C4-2B (cell line): ENCODE measurements at regions not wholly inside any gene's neighbourhood (a gene's known extent, or its start where the extent isn't known, plus 50 kb on each side); places are given as distances from the start of the nearest gene placed in this dataset.
"Not testable (repeated sequence)": the region's sequence is repeated elsewhere in the genome, so short reads cannot be mapped to it uniquely, and the experiment has no call there.

Source experiments
- H3K27ac ChIP-seq: fragments of 450-650 bp; 2 replicates; pipeline ENCODE4 v1.5.1; 2017
- ZFX ChIP-seq: fragments of 450-650 bp; IDR thresholded peaks from 2 replicates; pipeline ENCODE4 v1.6.1; 2017
- TF ChIP-seq, protein P1 (sequence below): fragments of 450-650 bp; conservative IDR thresholded peaks from 2 replicates; pipeline ENCODE4 v1.5.1; 2017; ENCODE audit warnings: mild to moderate bottlenecking

- TF ChIP-seq, protein P1, sequence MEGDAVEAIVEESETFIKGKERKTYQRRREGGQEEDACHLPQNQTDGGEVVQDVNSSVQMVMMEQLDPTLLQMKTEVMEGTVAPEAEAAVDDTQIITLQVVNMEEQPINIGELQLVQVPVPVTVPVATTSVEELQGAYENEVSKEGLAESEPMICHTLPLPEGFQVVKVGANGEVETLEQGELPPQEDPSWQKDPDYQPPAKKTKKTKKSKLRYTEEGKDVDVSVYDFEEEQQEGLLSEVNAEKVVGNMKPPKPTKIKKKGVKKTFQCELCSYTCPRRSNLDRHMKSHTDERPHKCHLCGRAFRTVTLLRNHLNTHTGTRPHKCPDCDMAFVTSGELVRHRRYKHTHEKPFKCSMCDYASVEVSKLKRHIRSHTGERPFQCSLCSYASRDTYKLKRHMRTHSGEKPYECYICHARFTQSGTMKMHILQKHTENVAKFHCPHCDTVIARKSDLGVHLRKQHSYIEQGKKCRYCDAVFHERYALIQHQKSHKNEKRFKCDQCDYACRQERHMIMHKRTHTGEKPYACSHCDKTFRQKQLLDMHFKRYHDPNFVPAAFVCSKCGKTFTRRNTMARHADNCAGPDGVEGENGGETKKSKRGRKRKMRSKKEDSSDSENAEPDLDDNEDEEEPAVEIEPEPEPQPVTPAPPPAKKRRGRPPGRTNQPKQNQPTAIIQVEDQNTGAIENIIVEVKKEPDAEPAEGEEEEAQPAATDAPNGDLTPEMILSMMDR = no peak
- TF ChIP-seq ZFX = no peak
- no peak overlapping the region for H3K27ac ChIP-seq
Measured at GRCh38 chr7:65809982-65810288, 62.9 kb upstream of the VKORC1L1 start.

- no peak overlapping the region for H3K27ac ChIP-seq
- no peak for TF ChIP-seq ZFX
- TF ChIP-seq, protein P1 = no peak
Measured at GRCh38 chr7:65812281-65812680, 60.6 kb upstream of the VKORC1L1 start.

DNA sequence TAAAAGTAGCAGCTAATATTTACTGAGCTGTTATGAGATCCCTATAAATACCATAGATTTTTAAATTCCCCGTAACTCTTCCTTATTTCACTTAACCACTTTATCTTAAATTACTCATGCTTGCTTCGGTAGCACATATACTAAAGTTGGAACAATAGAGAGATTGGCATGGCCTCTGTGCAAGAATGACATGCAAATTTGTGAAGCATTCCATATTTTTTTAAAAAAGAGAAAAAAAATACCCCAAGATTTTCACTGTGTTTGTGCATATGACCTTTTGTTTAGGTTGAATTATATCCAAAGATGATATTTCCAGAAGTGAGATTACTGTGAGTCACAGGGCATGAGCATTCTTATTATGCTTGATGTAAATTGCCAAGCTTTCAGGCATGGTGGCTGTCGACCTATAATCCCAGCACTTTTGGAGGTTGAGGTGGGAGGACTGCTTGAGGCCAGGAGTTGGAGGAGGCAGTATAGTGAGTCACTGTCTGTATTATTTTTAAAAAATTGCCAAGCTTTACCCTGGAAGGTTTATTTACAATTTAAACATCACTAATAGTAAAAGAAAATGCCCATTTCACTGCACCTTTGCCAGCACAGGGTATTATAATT lies 58.2 kb upstream of the VKORC1L1 start:
- not testable (repeated sequence) for H3K27ac ChIP-seq

- H3K27ac ChIP-seq = no peak overlapping the region
- no peak for TF ChIP-seq ZFX
- TF ChIP-seq, protein P1 = no peak
Measured at GRCh38 chr7:65820287-65820950, 52.5 kb upstream of the VKORC1L1 start.
